ENCODE measurements at regions not wholly inside any gene's neighbourhood (a gene's known extent, or its start where the extent isn't known, plus 50 kb on each side); places are given as distances from the start of the nearest gene placed in this dataset.

GRCh38 chr11:112499881-112500204 is 239.2 kb upstream of the PLET1 start:
- 41% methylated on average over 7 of the region's 10 CpGs for WGBS (ENCODE audit: low lambda C conversion rate)
- Histone ChIP-seq H3K9me3 (ENCODE audit: low read length) (no peaks in the 10 kb centered on the region), H3K4me2 (ENCODE audit: low read depth, low read length) (no peak overlapping the region), H3K36me3 (replicated peaks in 1 of 2; ENCODE audit: control insufficient read depth in 1 of 2, insufficient read depth in 2 of 2, low read length in 2 of 2) (no peaks in the 10 kb centered on the region), H3K9ac (ENCODE audit: insufficient read depth, low read depth, low read length) (no peak overlapping the region), H4K20me1 (ENCODE audit: insufficient read depth, low read length) (no peaks in the 10 kb centered on the region), H2AFZ (ENCODE audit: low read length) (no peak overlapping the region), H3K27me3 (ENCODE audit: control insufficient read depth in 1 of 2, insufficient read depth in 2 of 2, low read length in 2 of 2) (peaks cover 0 to 16% of the 10 kb centered on the region in 2 experiments; a peak in 2 of 5 replicates), H3K27ac (ENCODE audit: extremely low read length, insufficient read depth, low read length) (no peak overlapping the region), H3K79me2 (ENCODE audit: insufficient read depth, low read length) (no peaks in the 10 kb centered on the region), H3K4me3 (replicated peaks in 1 of 3; ENCODE audit: insufficient read depth in 1 of 3, low read depth in 2 of 3, low read length in 3 of 3) (no peak overlapping the region), H3K4me1 (ENCODE audit: insufficient read depth, low read length) (no peaks in the 10 kb centered on the region)
- no peak for ATAC-seq
- no peak for DNase-seq (ENCODE audit: low spot score)
- no peak for FAIRE-seq
- TF ChIP-seq KDM6A (CRISPR knock-in tag; IDR thresholded peaks at IDR 0.05; ENCODE audit: low read depth) (no peak), ZIK1 (CRISPR knock-in tag; IDR thresholded peaks at IDR 0.05; ENCODE audit: borderline replicate concordance, low read depth) (no peak), MXD4 (CRISPR knock-in tag; IDR thresholded peaks at IDR 0.05) (no peak), TGIF2 (CRISPR knock-in tag; IDR thresholded peaks at IDR 0.05) (no peak), HHEX (CRISPR knock-in tag; IDR thresholded peaks at IDR 0.05) (no peak), ELK4 (CRISPR knock-in tag; IDR thresholded peaks at IDR 0.05; ENCODE audit: borderline replicate concordance) (no peak), TFDP2 (CRISPR knock-in tag; IDR thresholded peaks at IDR 0.05) (no peak), ZNF292 (CRISPR knock-in tag; IDR thresholded peaks at IDR 0.05; ENCODE audit: borderline replicate concordance, low read depth) (no peak), HOXD1 (CRISPR knock-in tag; IDR thresholded peaks at IDR 0.05) (no peak), HNRNPK (IDR thresholded peaks at IDR 0.05; ENCODE audit: low read depth, low read length, poor library complexity, severe bottlenecking) (no peak), ZBTB40 (IDR thresholded peaks at IDR 0.05) (no peak), ZBTB40 (CRISPR knock-in tag; IDR thresholded peaks at IDR 0.05) (no peak), IRX3 (CRISPR knock-in tag; IDR thresholded peaks at IDR 0.05; ENCODE audit: borderline replicate concordance, low read depth) (no peak), ZNF883 (CRISPR knock-in tag; IDR thresholded peaks at IDR 0.05; ENCODE audit: not compliant biosample characterization) (no peak), SOX5 (CRISPR knock-in tag; IDR thresholded peaks at IDR 0.05; ENCODE audit: borderline replicate concordance) (no peak)
- intact Hi-C loops (cut with micrococcal nuclease; ENCODE audit: unreplicated experiment), result no loop called here
- POLR2A ChIA-PET, result no interaction called here
- CTCF ChIA-PET (ENCODE audit: low intra/inter-chr PET ratio, low total read pairs), result no interaction called here
- no TSS peak for BruUV-seq (replicated peaks)
- in situ Hi-C loops (cut with HindIII; ENCODE audit: extremely low pct_ligation_motif_present, low pct_unique_long_range_greater_than_20kb), result no loop called here

All from HepG2 (cell line).